Activated CD4-positive, alpha-beta T cell treated with anti-CD3 and anti-CD28 coated beads, Interleukin-2, amount 10 ng/mL, durations not matched to agents 7 days and 5 days (primary cell): ENCODE measurements at regions not wholly inside any gene's neighbourhood (a gene's known extent, or its start where the extent isn't known, plus 50 kb on each side); places are given as distances from the start of the nearest gene placed in this dataset.
"Not testable (repeated sequence)": the region's sequence is repeated elsewhere in the genome, so short reads cannot be mapped to it uniquely, and the experiment has no call there.

ENCODE experiments used
- CTCF ChIA-PET: fragments of 350-600 bp; sonication (Branson Sonifier 250); formaldehyde crosslinking; loops from one replicate; lab custom pipeline; 2021; ENCODE audit warnings: antibody characterized with exemption; lab: Charles Lee
- POLR2A ChIA-PET: fragments of 350-600 bp; sonication (Branson Sonifier 250); formaldehyde crosslinking; loops from one replicate; lab custom pipeline; 2021; ENCODE audit warnings: antibody characterized with exemption; lab: Charles Lee
- DNase-seq: peaks from one replicate; pipeline ENCODE4 v3.0.0-alpha.2; 2020
- H3K27ac Mint-ChIP-seq: one replicate; pipeline ENCODE4 v1.8.0; 2021; ENCODE audit warnings: mild to moderate bottlenecking, moderate library complexity, mixed read lengths
- H3K27me3 Mint-ChIP-seq: one replicate; pipeline ENCODE4 v1.8.0; 2021; ENCODE audit warnings: mixed read lengths
- H3K36me3 Mint-ChIP-seq: one replicate; pipeline ENCODE4 v1.8.0; 2021; ENCODE audit warnings: low read depth, mixed read lengths
- H3K4me1 Mint-ChIP-seq: one replicate; pipeline ENCODE4 v1.8.0; 2021; ENCODE audit warnings: mixed read lengths
- H3K4me3 Mint-ChIP-seq: one replicate; pipeline ENCODE4 v1.8.0; 2021; ENCODE audit warnings: mild to moderate bottlenecking, moderate library complexity, mixed read lengths
- H3K9me3 Mint-ChIP-seq: one replicate; pipeline ENCODE4 v1.8.0; 2021; ENCODE audit warnings: mixed read lengths

GRCh38 chr14:71400871-71401321 is 493.6 kb downstream of the PCNX1 start:
- H3K27ac Mint-ChIP-seq = peak overlapping the region; percentile 58
- no peak overlapping the region for H3K4me3 Mint-ChIP-seq
- peaks cover 8% of the 10 kb centered on the region for H3K36me3 Mint-ChIP-seq
- peaks cover 44% of the 10 kb centered on the region for H3K4me1 Mint-ChIP-seq
- no peaks in the 10 kb centered on the region for H3K9me3 Mint-ChIP-seq
- ChIA-PET POLR2A (no interaction called here), CTCF (no interaction called here)
- no peaks in the 10 kb centered on the region for H3K27me3 Mint-ChIP-seq
- DNase-seq = no peak

- POLR2A ChIA-PET, H3K27ac Mint-ChIP-seq, DNase-seq, H3K9me3 Mint-ChIP-seq, CTCF ChIA-PET, H3K27me3 Mint-ChIP-seq, H3K36me3 Mint-ChIP-seq, H3K4me3 Mint-ChIP-seq: not testable (repeated sequence)
- peaks cover 39% of the 10 kb centered on the region for H3K4me1 Mint-ChIP-seq
Measured at GRCh38 chr14:71402415-71402814, 495.2 kb downstream of the PCNX1 start.

- ChIA-PET CTCF (interaction anchor here (0.6 to 2.2 kb wide), 17 partner anchors 9 to 349 kb away, joined by 3 to 9 read pairs (median 4); no protein-coding TSS in a partner anchor), POLR2A (interaction anchor here (0.6 kb wide), 1 partner anchor 31 kb away, joined by 3 read pairs; no protein-coding TSS in a partner anchor)
- peaks cover 36% of the 10 kb centered on the region for H3K4me1 Mint-ChIP-seq
- H3K27ac Mint-ChIP-seq = no peak overlapping the region
- H3K27me3 Mint-ChIP-seq = no peaks in the 10 kb centered on the region
- no peak overlapping the region for H3K4me3 Mint-ChIP-seq
- peak; percentile 57 for DNase-seq
- no peaks in the 10 kb centered on the region for H3K9me3 Mint-ChIP-seq
- peaks cover 8% of the 10 kb centered on the region for H3K36me3 Mint-ChIP-seq
Measured at GRCh38 chr14:71403656-71404055, 496.4 kb downstream of the PCNX1 start.

GRCh38 chr14:71405676-71406075 is 498.4 kb downstream of the PCNX1 start:
- POLR2A ChIA-PET = no interaction called here
- H3K36me3 Mint-ChIP-seq = peaks cover 10% of the 10 kb centered on the region
- H3K27me3 Mint-ChIP-seq = no peaks in the 10 kb centered on the region
- peaks cover 31% of the 10 kb centered on the region for H3K4me1 Mint-ChIP-seq
- CTCF ChIA-PET = interaction anchor here (1.0 to 2.2 kb wide), 2 partner anchors 84 to 265 kb away, joined by 3 to 6 read pairs; no protein-coding TSS in a partner anchor
- H3K27ac Mint-ChIP-seq = no peak overlapping the region
- H3K4me3 Mint-ChIP-seq = no peak overlapping the region
- no peak for DNase-seq
- no peaks in the 10 kb centered on the region for H3K9me3 Mint-ChIP-seq

GRCh38 chr14:71408362-71409030 is 501.2 kb downstream of the PCNX1 start:
- ChIA-PET POLR2A (no interaction called here), CTCF (interaction anchor here (1.0 kb wide), 1 partner anchor 87 kb away, joined by 5 read pairs; no protein-coding TSS in a partner anchor)
- Mint-ChIP-seq H3K36me3 (peaks cover 20% of the 10 kb centered on the region), H3K27ac (no peak overlapping the region), H3K27me3 (no peaks in the 10 kb centered on the region), H3K4me1 (peaks cover 38% of the 10 kb centered on the region), H3K9me3 (peaks cover 3% of the 10 kb centered on the region), H3K4me3 (no peak overlapping the region)
- no peak for DNase-seq

- H3K27ac Mint-ChIP-seq = no peak overlapping the region
- ChIA-PET POLR2A (no interaction called here), CTCF (interaction anchor here (0.6 to 1.7 kb wide), 3 partner anchors 135 to 342 kb away, joined by 4 to 5 read pairs (median 5); no protein-coding TSS in a partner anchor)
- H3K27me3 Mint-ChIP-seq = no peaks in the 10 kb centered on the region
- H3K9me3 Mint-ChIP-seq = peaks cover 3% of the 10 kb centered on the region
- peaks cover 29% of the 10 kb centered on the region for H3K4me1 Mint-ChIP-seq
- DNase-seq = no peak
- peaks cover 24% of the 10 kb centered on the region for H3K36me3 Mint-ChIP-seq
- no peak overlapping the region for H3K4me3 Mint-ChIP-seq
Measured at GRCh38 chr14:71410578-71411284, 503.5 kb downstream of the PCNX1 start.

GRCh38 chr14:71411285-71411595 is 504.0 kb downstream of the PCNX1 start:
- no peak for DNase-seq
- Mint-ChIP-seq H3K36me3 (peaks cover 24% of the 10 kb centered on the region), H3K4me3 (no peak overlapping the region), H3K4me1 (peaks cover 29% of the 10 kb centered on the region), H3K27me3 (no peaks in the 10 kb centered on the region), H3K9me3 (peaks cover 3% of the 10 kb centered on the region), H3K27ac (no peak overlapping the region)
- ChIA-PET CTCF (interaction anchor here (1.1 to 1.7 kb wide), 2 partner anchors 171 to 341 kb away, joined by 4 to 5 read pairs; no protein-coding TSS in a partner anchor), POLR2A (no interaction called here)

GRCh38 chr14:71411738-71412137 is 504.5 kb downstream of the PCNX1 start:
- H3K36me3 Mint-ChIP-seq = peaks cover 24% of the 10 kb centered on the region
- POLR2A ChIA-PET = no interaction called here
- DNase-seq = no peak
- H3K4me3 Mint-ChIP-seq = no peak overlapping the region
- H3K27me3 Mint-ChIP-seq = no peaks in the 10 kb centered on the region
- H3K27ac Mint-ChIP-seq = no peak overlapping the region
- CTCF ChIA-PET = interaction anchor here (1.1 to 1.7 kb wide), 3 partner anchors 87 to 341 kb away, joined by 3 to 5 read pairs (median 4); no protein-coding TSS in a partner anchor
- peaks cover 3% of the 10 kb centered on the region for H3K9me3 Mint-ChIP-seq
- peaks cover 31% of the 10 kb centered on the region for H3K4me1 Mint-ChIP-seq

- POLR2A ChIA-PET = no interaction called here
- Mint-ChIP-seq H3K27me3 (no peaks in the 10 kb centered on the region), H3K9me3 (peaks cover 3% of the 10 kb centered on the region), H3K4me1 (peaks cover 19% of the 10 kb centered on the region), H3K36me3 (peaks cover 33% of the 10 kb centered on the region), H3K4me3 (no peak overlapping the region), H3K27ac (no peak overlapping the region)
- no peak for DNase-seq
- CTCF ChIA-PET = interaction anchor here (0.6 to 2.4 kb wide), 4 partner anchors 11 to 183 kb away, joined by 3 to 8 read pairs (median 3); no protein-coding TSS in a partner anchor
Measured at GRCh38 chr14:71414631-71415403, 507.6 kb downstream of the PCNX1 start.

- H3K36me3 Mint-ChIP-seq = peaks cover 33% of the 10 kb centered on the region
- no peaks in the 10 kb centered on the region for H3K27me3 Mint-ChIP-seq
- H3K27ac Mint-ChIP-seq = peak overlapping the region; percentile 19
- H3K4me1 Mint-ChIP-seq = peaks cover 16% of the 10 kb centered on the region
- CTCF ChIA-PET = interaction anchor here (0.6 to 2.4 kb wide), 3 partner anchors 12 to 182 kb away, joined by 3 to 8 read pairs (median 3); no protein-coding TSS in a partner anchor
- no peak for DNase-seq
- H3K9me3 Mint-ChIP-seq = peaks cover 3% of the 10 kb centered on the region
- H3K4me3 Mint-ChIP-seq = no peak overlapping the region
- POLR2A ChIA-PET = no interaction called here
Measured at GRCh38 chr14:71415404-71415690, 508.1 kb downstream of the PCNX1 start.

GRCh38 chr14:71416392-71416791 is 509.1 kb downstream of the PCNX1 start:
- H3K27ac Mint-ChIP-seq = no peak overlapping the region
- DNase-seq = no peak
- H3K4me1 Mint-ChIP-seq = peaks cover 6% of the 10 kb centered on the region
- no peak overlapping the region for H3K4me3 Mint-ChIP-seq
- CTCF ChIA-PET = interaction anchor here (2.4 kb wide), 1 partner anchor 13 kb away, joined by 8 read pairs; no protein-coding TSS in a partner anchor
- H3K9me3 Mint-ChIP-seq = peaks cover 3% of the 10 kb centered on the region
- H3K36me3 Mint-ChIP-seq = peaks cover 35% of the 10 kb centered on the region
- H3K27me3 Mint-ChIP-seq = no peaks in the 10 kb centered on the region
- POLR2A ChIA-PET = no interaction called here

- H3K27me3 Mint-ChIP-seq = no peaks in the 10 kb centered on the region
- peaks cover 5% of the 10 kb centered on the region for H3K9me3 Mint-ChIP-seq
- ChIA-PET CTCF (interaction anchor here (0.6 to 1.0 kb wide), 2 partner anchors 15 to 29 kb away, joined by 3 to 4 read pairs; no protein-coding TSS in a partner anchor), POLR2A (no interaction called here)
- peaks cover 2% of the 10 kb centered on the region for H3K4me1 Mint-ChIP-seq
- no peak overlapping the region for H3K4me3 Mint-ChIP-seq
- peaks cover 38% of the 10 kb centered on the region for H3K36me3 Mint-ChIP-seq
- H3K27ac Mint-ChIP-seq = no peak overlapping the region
- no peak for DNase-seq
Measured at GRCh38 chr14:71418532-71419245, 511.4 kb downstream of the PCNX1 start.
